GM12892 (cell line): ENCODE measurements at regions not wholly inside any gene's neighbourhood (a gene's known extent, or its start where the extent isn't known, plus 50 kb on each side); places are given as distances from the start of the nearest gene placed in this dataset.

Experiments
- POLR2A ChIP-seq: IDR thresholded peaks from 2 replicates; pipeline ENCODE4 v1.6.1; 2011; ENCODE audit warnings: low read depth, low read length, control low read depth
- POLR2AphosphoS5 ChIP-seq: IDR thresholded peaks from 2 replicates; pipeline ENCODE4 v1.6.1; 2011; ENCODE audit warnings: low read depth, low read length, control low read depth
- TAF1 ChIP-seq: IDR thresholded peaks from 2 replicates; pipeline ENCODE4 v1.6.1; 2011; ENCODE audit warnings: low read depth, mild to moderate bottlenecking, control low read depth, low read length, borderline replicate concordance

- TF ChIP-seq TAF1 (no peak), POLR2A (no peak), POLR2AphosphoS5 (no peak)
Observed at GRCh38 chr6:156507106-156507505, 270.1 kb upstream of the ARID1B start.
